ENCODE measurements at regions not wholly inside any gene's neighbourhood (a gene's known extent, or its start where the extent isn't known, plus 50 kb on each side); places are given as distances from the start of the nearest gene placed in this dataset.

DNA sequence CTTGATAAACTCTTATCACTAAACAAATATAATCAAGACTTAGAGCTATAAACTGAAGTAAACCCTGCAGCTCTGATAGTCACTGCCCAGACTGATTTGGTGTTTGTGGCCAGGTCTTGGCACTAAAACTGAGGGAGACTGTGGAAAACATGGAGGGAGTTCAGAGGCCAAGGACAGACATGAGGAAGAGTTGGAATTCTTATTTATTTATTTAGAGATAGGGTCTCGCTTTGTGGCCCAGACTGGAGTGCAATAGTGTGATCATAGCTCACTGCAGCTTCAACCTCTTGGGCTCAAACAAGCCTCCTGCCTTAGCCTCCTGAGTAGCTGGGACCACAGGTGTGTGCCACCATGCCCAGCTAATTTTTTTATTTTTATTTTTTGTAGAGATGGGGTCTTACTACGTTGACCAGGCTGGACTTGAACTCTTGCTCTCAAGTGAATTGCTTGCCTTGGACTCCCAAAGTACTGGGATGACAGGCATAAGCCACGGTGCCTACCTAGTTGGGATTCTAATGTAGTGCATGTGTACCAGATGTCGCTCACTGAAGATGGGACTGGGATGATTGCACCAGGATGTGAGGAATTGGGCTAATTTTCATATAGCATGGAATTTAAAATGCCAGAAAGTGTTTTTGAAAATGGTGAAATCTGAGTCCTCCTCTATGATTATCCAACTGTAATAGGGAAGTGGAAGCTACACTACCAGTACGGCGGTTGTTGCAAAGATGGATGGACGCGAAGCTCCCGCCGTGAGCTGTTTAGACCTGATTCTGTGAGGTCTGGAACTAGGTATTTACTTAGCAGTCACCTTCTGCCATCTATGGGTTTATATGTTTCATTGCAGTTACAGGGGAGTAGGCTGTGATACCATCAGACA is 52.7 kb upstream of the CTLA4 start:
- H3K23me2 ChIP-seq (ENCODE audit: insufficient read length, low read depth, low read length, poor library complexity, severe bottlenecking) = no peaks in the 10 kb centered on the region
- no peak overlapping the region for H2BK12ac ChIP-seq (ENCODE audit: insufficient read length, low read depth, low read length)
- no peaks in the 10 kb centered on the region for H3K79me1 ChIP-seq (ENCODE audit: insufficient read depth, low read depth, low read length, poor library complexity, severe bottlenecking)
- no peak overlapping the region for H3K23ac ChIP-seq (ENCODE audit: insufficient read length, low read depth, low read length)
- Mint-ChIP-seq H3K4me1 (peaks cover 6 to 8% of the 10 kb centered on the region in 2 experiments; a peak in 3 of 4 replicates), H3K4me3 (no peak overlapping the region), H3K27me3 (ENCODE audit: low read depth) (no peaks in the 10 kb centered on the region; the same call in none of the 2 replicates), H3K9me3 (no peaks in the 10 kb centered on the region), H3K27ac (0 out of 7 replicates have a peak overlapping the region, but pooled peaks of 1 of the 3 experiments have one; percentile 75), H3K36me3 (ENCODE audit: insufficient read depth in 1 of 3, low read depth in 3 of 3) (no peaks in the 10 kb centered on the region; a peak in 1 of 7 replicates)
- H4K8ac ChIP-seq (replicated peaks; ENCODE audit: insufficient read length, low read depth, low read length) = no peak overlapping the region
- H3K4me2 ChIP-seq (ENCODE audit: insufficient read depth, insufficient read length, low read length) = no peak overlapping the region
- H3K9ac ChIP-seq (ENCODE audit: extremely low read depth, insufficient read length, low read length) = no peak overlapping the region
- H2BK5ac ChIP-seq (ENCODE audit: insufficient read length, low read length) = no peak overlapping the region
- no peak overlapping the region for H4K91ac ChIP-seq (ENCODE audit: insufficient read length, low read depth, low read length)
- H4K5ac ChIP-seq (ENCODE audit: insufficient read length, low read depth, low read length) = no peak overlapping the region
- no peak overlapping the region for H2BK15ac ChIP-seq (ENCODE audit: low read depth, low read length)
- TF ChIP-seq, protein P1, sequence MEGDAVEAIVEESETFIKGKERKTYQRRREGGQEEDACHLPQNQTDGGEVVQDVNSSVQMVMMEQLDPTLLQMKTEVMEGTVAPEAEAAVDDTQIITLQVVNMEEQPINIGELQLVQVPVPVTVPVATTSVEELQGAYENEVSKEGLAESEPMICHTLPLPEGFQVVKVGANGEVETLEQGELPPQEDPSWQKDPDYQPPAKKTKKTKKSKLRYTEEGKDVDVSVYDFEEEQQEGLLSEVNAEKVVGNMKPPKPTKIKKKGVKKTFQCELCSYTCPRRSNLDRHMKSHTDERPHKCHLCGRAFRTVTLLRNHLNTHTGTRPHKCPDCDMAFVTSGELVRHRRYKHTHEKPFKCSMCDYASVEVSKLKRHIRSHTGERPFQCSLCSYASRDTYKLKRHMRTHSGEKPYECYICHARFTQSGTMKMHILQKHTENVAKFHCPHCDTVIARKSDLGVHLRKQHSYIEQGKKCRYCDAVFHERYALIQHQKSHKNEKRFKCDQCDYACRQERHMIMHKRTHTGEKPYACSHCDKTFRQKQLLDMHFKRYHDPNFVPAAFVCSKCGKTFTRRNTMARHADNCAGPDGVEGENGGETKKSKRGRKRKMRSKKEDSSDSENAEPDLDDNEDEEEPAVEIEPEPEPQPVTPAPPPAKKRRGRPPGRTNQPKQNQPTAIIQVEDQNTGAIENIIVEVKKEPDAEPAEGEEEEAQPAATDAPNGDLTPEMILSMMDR (conservative IDR thresholded peaks at IDR 0.05) = peak; percentile 86
- no peak overlapping the region for H2AFZ ChIP-seq (ENCODE audit: low read length)
- no CpG with 5 or more reads among the region's 10 CpGs for WGBS (ENCODE audit: extremely low coverage, insufficient read length, low lambda C conversion rate)
- no peak overlapping the region for H3K14ac ChIP-seq (ENCODE audit: insufficient read depth, low read length)
- DNase-seq = peak; percentile 52
- no peak overlapping the region for H3K56ac ChIP-seq (ENCODE audit: insufficient read length, low read depth, low read length)
- H2AK5ac ChIP-seq (ENCODE audit: insufficient read length, low read length) = no peak overlapping the region
- H3K27ac ChIP-seq (ENCODE audit: insufficient read length, low read depth, low read length) = no peak overlapping the region
- H3K79me2 ChIP-seq (ENCODE audit: insufficient read depth, low read length) = no peaks in the 10 kb centered on the region
- no peaks in the 10 kb centered on the region for H3K9me3 ChIP-seq (ENCODE audit: control insufficient read depth, low read depth, low read length)
- H2BK120ac ChIP-seq (ENCODE audit: low read depth, low read length, poor library complexity, severe bottlenecking) = no peak overlapping the region
- H3K4me1 ChIP-seq (ENCODE audit: insufficient read depth, low read length) = peaks cover 4% of the 10 kb centered on the region
- H2BK20ac ChIP-seq (ENCODE audit: low read depth, low read length, poor library complexity, severe bottlenecking) = no peak overlapping the region
- no peaks in the 10 kb centered on the region for H4K20me1 ChIP-seq (ENCODE audit: control insufficient read depth, insufficient read depth, insufficient read length)
- H3K4ac ChIP-seq (ENCODE audit: low read depth, low read length) = no peak overlapping the region
- no peaks in the 10 kb centered on the region for H3K27me3 ChIP-seq (ENCODE audit: insufficient read depth, low read length)
- H3T11ph ChIP-seq (ENCODE audit: low read length) = no peak overlapping the region
- no peak overlapping the region for H3K18ac ChIP-seq (ENCODE audit: insufficient read length, low read depth, low read length)

Measured in H9 (cell line).